Cardiac fibroblast (primary cell): ENCODE measurements at regions not wholly inside any gene's neighbourhood (a gene's known extent, or its start where the extent isn't known, plus 50 kb on each side); places are given as distances from the start of the nearest gene placed in this dataset.
"Not testable (repeated sequence)": the region's sequence is repeated elsewhere in the genome, so short reads cannot be mapped to it uniquely, and the experiment has no call there.

ENCODE experiments used
- DNase-seq, 2 donors: peaks; one replicate each; pipeline versions ENCODE4 v3.0.0 to v3.0.0-alpha.2; 2010; ENCODE audit warnings: low read depth in 2 of 2
- H3K4me3 ChIP-seq, 2 donors: replicated peaks in 1 of 2; 1 replicate in 1 of 2; 2 replicates in 1 of 2; pipeline ENCODE4 v1.5.1; 2011; ENCODE audit warnings: low read depth in 2 of 2, low read length in 2 of 2, mild to moderate bottlenecking in 2 of 2, moderate library complexity in 1 of 2
- TF ChIP-seq, protein P1 (sequence below): IDR thresholded peaks from one replicate; pipeline ENCODE4 v1.5.1; 2011; ENCODE audit warnings: low read depth, mild to moderate bottlenecking, low read length, inconsistent platforms

DNA sequence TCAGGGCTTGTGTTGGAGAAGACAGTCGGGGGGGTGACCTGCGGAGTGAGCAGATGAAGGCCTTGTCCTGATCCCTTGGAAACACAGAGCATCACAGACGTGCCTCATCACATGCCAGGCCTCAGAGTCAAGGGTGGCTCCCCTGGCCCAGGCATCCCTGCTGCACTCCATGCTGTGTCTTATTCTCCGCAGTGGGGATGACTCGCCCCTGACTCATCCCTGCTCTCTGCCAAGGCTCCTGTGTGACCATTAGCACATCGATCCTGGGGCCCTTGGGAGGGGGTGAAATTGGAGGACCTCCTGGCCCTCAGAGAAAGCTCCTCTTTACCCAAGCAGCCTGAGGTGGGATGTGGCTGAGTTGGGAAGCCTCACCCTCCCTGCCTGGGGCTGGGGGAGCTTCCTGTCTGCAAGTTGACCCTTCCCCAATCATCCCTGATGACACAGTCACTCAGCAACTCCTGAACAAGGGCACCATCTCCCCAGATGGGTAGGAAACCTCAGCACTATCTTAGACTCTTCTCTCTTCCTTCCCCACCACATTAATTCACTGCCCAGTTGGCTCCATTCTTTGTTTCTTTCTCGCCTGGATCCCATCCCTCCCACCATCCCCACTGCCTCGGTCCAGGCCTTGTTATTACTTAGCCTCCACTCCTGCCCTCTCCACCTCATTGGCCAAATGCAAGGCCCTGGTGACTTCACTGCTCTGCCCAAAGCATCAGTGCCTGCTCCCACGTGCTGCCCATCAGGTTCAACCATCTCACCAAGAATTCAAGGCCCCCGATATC, 74.6 kb downstream of the CAMK2N1 start:
- DNase-seq = peak; percentile 73 to 93
- no peak overlapping the region for H3K4me3 ChIP-seq
- TF ChIP-seq, protein P1, sequence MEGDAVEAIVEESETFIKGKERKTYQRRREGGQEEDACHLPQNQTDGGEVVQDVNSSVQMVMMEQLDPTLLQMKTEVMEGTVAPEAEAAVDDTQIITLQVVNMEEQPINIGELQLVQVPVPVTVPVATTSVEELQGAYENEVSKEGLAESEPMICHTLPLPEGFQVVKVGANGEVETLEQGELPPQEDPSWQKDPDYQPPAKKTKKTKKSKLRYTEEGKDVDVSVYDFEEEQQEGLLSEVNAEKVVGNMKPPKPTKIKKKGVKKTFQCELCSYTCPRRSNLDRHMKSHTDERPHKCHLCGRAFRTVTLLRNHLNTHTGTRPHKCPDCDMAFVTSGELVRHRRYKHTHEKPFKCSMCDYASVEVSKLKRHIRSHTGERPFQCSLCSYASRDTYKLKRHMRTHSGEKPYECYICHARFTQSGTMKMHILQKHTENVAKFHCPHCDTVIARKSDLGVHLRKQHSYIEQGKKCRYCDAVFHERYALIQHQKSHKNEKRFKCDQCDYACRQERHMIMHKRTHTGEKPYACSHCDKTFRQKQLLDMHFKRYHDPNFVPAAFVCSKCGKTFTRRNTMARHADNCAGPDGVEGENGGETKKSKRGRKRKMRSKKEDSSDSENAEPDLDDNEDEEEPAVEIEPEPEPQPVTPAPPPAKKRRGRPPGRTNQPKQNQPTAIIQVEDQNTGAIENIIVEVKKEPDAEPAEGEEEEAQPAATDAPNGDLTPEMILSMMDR = no peak

DNA sequence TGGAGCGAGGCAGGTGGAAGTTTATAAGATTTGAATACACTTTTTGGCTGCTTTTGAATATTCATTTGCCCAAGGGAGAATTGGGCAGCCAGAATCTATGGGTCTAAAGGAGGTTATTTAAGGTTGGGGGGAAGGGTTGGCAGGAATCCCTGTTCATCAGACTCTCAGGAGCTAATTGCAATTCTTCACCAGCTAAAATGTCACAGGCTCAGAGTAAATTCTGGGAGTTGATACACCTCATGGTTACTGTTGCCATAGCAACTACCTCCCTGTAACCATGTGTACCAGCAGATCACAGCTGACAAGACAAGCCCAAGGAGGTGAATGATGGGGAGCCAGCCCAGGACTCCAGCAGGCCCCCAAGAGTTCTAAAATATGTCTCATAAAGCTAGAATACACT, 75.5 kb downstream of the CAMK2N1 start:
- peak in 1 of 2 donors; percentile 28 for DNase-seq
- TF ChIP-seq, protein P1 = no peak
- H3K4me3 ChIP-seq = no peak overlapping the region

DNA sequence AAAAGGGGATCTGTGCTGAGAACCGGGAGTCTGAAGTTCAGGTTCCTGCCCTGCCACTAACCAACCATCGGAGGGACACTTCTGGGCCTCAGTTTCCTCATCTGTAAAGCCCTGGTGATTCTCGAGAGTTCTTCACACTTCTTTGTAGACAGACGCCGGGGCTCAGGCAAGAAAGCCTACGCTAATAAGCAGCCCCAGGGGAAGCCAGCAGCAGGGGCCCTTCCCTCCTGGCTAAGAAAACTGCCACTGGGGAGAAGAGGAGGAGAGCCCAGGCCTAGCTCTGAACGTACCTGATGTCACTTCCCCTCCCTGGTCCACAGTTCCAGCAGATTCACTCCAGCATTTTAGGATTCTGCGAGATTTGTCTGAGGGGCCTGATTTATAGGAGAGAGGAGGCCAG, 76.0 kb downstream of the CAMK2N1 start:
- no peak for DNase-seq
- H3K4me3 ChIP-seq = no peak overlapping the region
- TF ChIP-seq, protein P1 = no peak

DNA sequence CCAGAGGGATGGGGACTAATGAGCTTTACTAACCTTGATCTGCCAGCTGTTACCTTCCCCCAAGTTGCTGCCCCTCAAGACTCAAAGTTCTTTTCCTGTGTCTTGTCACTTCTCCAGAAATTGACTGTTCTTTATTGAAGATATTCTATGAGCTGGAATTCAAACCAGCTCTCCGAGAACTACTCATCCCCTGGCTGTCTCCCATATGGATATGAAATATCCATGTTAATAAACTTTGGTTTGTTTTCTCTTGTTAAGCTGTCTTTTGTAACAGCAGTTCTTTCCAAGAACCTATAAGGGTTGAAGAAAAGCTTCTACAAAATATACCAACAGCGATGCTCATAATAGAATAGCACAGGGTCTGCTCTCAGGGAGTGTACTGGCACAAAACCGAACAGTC, 77.0 kb downstream of the CAMK2N1 start:
- no peak for DNase-seq
- no peak overlapping the region for H3K4me3 ChIP-seq
- TF ChIP-seq, protein P1 = no peak

DNA sequence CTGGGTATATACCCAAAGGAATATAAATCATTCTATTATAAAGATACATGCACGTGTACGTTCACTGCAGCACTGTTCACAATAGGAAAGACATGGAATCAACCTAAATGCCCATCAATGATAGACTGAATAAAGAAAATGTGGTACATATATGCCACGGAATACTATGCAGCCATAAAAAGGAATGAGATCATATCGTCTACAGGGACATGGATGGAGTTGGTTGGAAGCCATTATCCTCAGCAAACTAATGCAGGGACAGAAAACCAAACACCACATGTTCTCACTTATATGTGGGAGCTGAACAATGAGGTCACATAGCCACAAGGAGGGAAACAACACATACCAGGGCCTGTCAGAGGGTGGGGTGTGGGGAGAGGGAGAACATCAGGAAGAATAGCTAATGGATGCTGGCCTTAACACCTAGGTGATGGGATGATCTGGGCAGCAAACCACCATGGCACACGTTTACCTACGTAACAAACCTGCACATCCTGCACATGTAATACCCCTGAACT, 77.8 kb downstream of the CAMK2N1 start:
- not testable (repeated sequence) for H3K4me3 ChIP-seq, DNase-seq

DNA sequence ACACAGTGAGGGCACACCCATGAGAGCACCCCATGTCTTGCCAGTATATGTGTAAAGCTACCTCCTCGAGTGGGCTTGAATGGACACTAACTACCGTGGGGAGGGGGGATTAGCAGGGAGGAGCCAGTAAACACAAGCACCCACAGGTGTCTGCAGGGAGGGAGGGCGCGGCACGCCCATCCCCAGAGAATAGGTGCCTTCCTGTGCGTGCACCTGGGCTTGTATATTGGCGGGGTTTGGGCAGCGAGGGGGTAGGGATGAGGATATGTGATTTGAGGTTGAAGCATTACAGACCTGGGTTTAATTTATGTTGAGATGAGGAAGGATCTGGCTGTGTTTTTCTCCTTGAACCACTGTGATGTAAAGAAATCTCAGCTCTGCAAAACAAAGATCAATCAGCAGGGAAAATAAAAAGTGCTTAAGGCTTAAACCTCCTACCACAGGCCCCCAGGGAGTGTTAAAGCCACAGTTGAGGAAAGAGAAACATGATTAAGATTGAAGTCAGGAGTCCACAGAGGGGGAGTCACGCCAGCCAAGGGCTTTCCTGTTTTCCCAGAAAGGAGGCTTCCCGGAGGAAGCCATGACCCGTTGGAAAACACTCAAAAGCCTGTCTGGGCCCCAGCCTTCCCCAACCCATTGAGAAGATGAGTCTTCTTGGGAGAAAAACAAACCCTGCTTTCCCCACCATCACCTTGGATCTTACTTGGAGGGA, 80.0 kb downstream of the CAMK2N1 start:
- TF ChIP-seq, protein P1 = no peak
- H3K4me3 ChIP-seq = no peak overlapping the region
- DNase-seq = peak; percentile 61 to 87

DNA sequence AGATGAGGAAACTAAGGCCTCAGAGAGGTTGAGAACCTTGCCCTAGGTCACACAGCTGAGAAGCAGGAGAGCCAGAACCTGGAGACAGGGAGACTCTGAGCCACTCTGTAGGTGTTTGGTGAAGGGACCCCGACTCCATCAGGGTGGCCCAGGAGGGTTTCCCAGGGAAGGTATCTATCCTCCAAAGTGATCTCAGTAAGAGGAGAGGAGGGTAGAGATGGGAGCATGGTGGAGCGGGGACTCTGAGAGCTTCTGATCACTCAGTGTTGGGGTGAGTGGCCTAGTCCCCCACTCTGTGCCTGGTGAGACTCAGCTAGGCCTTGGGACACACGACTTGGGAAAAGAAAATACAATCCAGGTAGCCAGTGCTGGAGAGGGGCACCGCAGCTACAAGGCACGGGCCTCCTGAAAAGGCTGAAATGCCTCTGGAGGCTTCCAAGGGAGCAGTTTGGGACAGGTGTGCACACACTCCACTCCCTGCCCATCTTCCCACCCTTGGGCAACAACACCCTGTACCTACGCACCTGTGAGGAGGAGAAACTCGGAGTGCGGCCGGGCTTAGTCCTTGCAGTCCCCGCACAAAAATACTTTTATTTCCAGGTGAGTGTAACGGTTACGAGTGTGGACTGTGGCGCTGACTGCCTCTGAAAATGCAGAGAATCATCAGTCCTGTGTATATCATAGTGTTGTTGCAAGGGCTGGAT, 80.8 kb downstream of the CAMK2N1 start:
- TF ChIP-seq, protein P1 = no peak

More for the DNA sequence above, 80.8 kb downstream of the CAMK2N1 start:
- no peak for DNase-seq
- H3K4me3 ChIP-seq = no peak overlapping the region
